ENCODE measurements at regions not wholly inside any gene's neighbourhood (a gene's known extent, or its start where the extent isn't known, plus 50 kb on each side); places are given as distances from the start of the nearest gene placed in this dataset.

- TF ChIP-seq CTCF (IDR thresholded peaks at IDR 0.05; ENCODE audit: borderline replicate concordance, extremely low read depth, low read length, poor library complexity, severe bottlenecking) (no peak), EZH2 (IDR thresholded peaks at IDR 0.05; ENCODE audit: borderline replicate concordance, low read depth, low read length, severe bottlenecking) (no peak)
Measured at GRCh38 chr5:142509026-142509425, 176.9 kb downstream of the FGF1 start.
